A549 (cell line): ENCODE measurements at regions not wholly inside any gene's neighbourhood (a gene's known extent, or its start where the extent isn't known, plus 50 kb on each side); places are given as distances from the start of the nearest gene placed in this dataset.

Source experiments
- HES2 ChIP-seq: fragments of >200 bp; sonication (Bioruptor Twin); formaldehyde crosslinking; IDR thresholded peaks from 2 replicates; pipeline ENCODE4 v1.6.1; 2016
- JUNB ChIP-seq: fragments of >200 bp; sonication (Bioruptor Twin); formaldehyde crosslinking; IDR thresholded peaks from 2 replicates; pipeline ENCODE4 v1.6.1; 2016
- MAFK ChIP-seq: fragments of 450-650 bp; IDR thresholded peaks from 2 replicates; pipeline ENCODE4 v1.6.1; 2014; ENCODE audit not compliant: partially characterized antibody
- RAD21 ChIP-seq, 2 experiments: fragments of >200 bp in 1 of 2; sonication (Bioruptor Twin) in 1 of 2; formaldehyde crosslinking in 1 of 2; IDR thresholded peaks in 1 of 2; conservative IDR thresholded peaks in 1 of 2; 2 replicates in 1 of 2; 3 replicates in 1 of 2; pipeline ENCODE4 v1.6.1; 2012 to 2018; ENCODE audit warnings: inconsistent platforms in 1 of 2
- RCOR1 ChIP-seq: fragments of 150-350 bp; IDR thresholded peaks from 2 replicates; pipeline ENCODE4 v1.6.1; 2014; ENCODE audit warnings: antibody characterized with exemption, low read length, low read depth
- RNF2 ChIP-seq: fragments of 200-600 bp; sonication (generic); IDR thresholded peaks from 2 replicates; pipeline ENCODE4 v1.6.1; 2016; ENCODE audit warnings: low read depth, mild to moderate bottlenecking, antibody characterized with exemption, moderate library complexity, borderline replicate concordance
- ZFP36 ChIP-seq: fragments of 450-650 bp; IDR thresholded peaks from 2 replicates; pipeline ENCODE4 v1.6.1; 2014; ENCODE audit warnings: borderline replicate concordance; ENCODE audit not compliant: partially characterized antibody
- TF ChIP-seq, protein P1 (sequence below): fragments of >200 bp; sonication (Bioruptor Twin); formaldehyde crosslinking; IDR thresholded peaks from 3 replicates; pipeline ENCODE4 v1.5.1; 2016
- TF ChIP-seq, protein P2 (sequence below): IDR thresholded peaks from 2 replicates; pipeline ENCODE4 v1.6.1; 2012; ENCODE audit warnings: low read depth, borderline replicate concordance
- TF ChIP-seq, protein P3 (sequence below): fragments of 250-450 bp; sonication (Bioruptor Pico); IDR thresholded peaks from 2 replicates; pipeline ENCODE4 v1.5.0; 2021; ENCODE audit warnings: mild to moderate bottlenecking, moderate library complexity, borderline replicate concordance

DNA sequence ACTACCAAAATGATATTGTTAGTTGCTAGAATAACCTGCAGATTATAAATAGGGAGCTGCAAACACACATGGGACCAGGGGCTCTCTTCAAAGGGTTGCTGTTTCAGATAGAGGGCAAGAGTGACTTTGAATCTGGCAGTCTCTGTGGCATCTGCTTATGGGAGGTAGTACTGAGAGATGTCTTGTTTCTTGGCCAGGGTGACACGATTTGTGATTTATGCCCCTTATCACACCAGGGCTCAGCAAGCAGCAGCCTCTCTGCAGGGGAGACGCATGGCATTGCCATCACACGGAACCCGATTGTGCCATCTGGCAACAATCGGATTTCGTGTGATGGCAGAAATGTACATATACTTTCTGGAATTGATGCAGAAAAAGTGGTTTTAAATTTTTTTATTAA is 615.6 kb downstream of the ZNF608 start:
- TF ChIP-seq HES2 (no peak), RCOR1 (no peak), RNF2 (no peak), JUNB (no peak), ZFP36 (no peak), RAD21 (conservative IDR thresholded peaks at IDR 0.05 in 1 of 2, IDR thresholded peaks at IDR 0.05 in 1 of 2) (no peak), MAFK (no peak)
- TF ChIP-seq, protein P1, sequence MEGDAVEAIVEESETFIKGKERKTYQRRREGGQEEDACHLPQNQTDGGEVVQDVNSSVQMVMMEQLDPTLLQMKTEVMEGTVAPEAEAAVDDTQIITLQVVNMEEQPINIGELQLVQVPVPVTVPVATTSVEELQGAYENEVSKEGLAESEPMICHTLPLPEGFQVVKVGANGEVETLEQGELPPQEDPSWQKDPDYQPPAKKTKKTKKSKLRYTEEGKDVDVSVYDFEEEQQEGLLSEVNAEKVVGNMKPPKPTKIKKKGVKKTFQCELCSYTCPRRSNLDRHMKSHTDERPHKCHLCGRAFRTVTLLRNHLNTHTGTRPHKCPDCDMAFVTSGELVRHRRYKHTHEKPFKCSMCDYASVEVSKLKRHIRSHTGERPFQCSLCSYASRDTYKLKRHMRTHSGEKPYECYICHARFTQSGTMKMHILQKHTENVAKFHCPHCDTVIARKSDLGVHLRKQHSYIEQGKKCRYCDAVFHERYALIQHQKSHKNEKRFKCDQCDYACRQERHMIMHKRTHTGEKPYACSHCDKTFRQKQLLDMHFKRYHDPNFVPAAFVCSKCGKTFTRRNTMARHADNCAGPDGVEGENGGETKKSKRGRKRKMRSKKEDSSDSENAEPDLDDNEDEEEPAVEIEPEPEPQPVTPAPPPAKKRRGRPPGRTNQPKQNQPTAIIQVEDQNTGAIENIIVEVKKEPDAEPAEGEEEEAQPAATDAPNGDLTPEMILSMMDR: no peak
- TF ChIP-seq, protein P2, sequence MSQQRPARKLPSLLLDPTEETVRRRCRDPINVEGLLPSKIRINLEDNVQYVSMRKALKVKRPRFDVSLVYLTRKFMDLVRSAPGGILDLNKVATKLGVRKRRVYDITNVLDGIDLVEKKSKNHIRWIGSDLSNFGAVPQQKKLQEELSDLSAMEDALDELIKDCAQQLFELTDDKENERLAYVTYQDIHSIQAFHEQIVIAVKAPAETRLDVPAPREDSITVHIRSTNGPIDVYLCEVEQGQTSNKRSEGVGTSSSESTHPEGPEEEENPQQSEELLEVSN: no peak
- TF ChIP-seq, protein P3, sequence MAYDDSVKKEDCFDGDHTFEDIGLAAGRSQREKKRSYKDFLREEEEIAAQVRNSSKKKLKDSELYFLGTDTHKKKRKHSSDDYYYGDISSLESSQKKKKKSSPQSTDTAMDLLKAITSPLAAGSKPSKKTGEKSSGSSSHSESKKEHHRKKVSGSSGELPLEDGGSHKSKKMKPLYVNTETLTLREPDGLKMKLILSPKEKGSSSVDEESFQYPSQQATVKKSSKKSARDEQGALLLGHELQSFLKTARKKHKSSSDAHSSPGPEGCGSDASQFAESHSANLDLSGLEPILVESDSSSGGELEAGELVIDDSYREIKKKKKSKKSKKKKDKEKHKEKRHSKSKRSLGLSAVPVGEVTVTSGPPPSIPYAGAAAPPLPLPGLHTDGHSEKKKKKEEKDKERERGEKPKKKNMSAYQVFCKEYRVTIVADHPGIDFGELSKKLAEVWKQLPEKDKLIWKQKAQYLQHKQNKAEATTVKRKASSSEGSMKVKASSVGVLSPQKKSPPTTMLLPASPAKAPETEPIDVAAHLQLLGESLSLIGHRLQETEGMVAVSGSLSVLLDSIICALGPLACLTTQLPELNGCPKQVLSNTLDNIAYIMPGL (CRISPR knock-in tag): no peak
